Keratinocyte (primary cell): ENCODE measurements at regions not wholly inside any gene's neighbourhood (a gene's known extent, or its start where the extent isn't known, plus 50 kb on each side); places are given as distances from the start of the nearest gene placed in this dataset.

Experiments
- DNase-seq: peaks from one replicate; pipeline ENCODE4 v3.0.0-alpha.2; 2011; ENCODE audit warnings: low read depth, missing footprints, low spot score
- FAIRE-seq: peaks from 2 replicates; lab custom pipeline; 2011; peaks lifted over from hg19 to GRCh38; lab: Jason Lieb, UNC
- H2AFZ ChIP-seq: 2 replicates; pipeline ENCODE4 v1.6.0; 2012; ENCODE audit warnings: low read length, control low read depth, inconsistent platforms; ENCODE audit not compliant: control insufficient read depth
- H3K27ac ChIP-seq: 2 replicates; pipeline ENCODE4 v1.5.1; 2011; ENCODE audit warnings: low read length; ENCODE audit not compliant: control insufficient read depth, insufficient read depth
- H3K27me3 ChIP-seq: 3 replicates; pipeline ENCODE4 v1.6.0; 2011; ENCODE audit warnings: low read length; ENCODE audit not compliant: control insufficient read depth, insufficient read depth; ENCODE audit errors: extremely low read depth
- H3K36me3 ChIP-seq, 2 experiments: 2 replicates in 1 of 2; 3 replicates in 1 of 2; pipeline ENCODE4 v1.5.1; 2011; ENCODE audit warnings: low read length in 2 of 2, mild to moderate bottlenecking in 1 of 2; ENCODE audit not compliant: control insufficient read depth in 2 of 2, insufficient read depth in 2 of 2; ENCODE audit errors: extremely low read depth in 1 of 2
- H3K4me1 ChIP-seq: 3 replicates; pipeline ENCODE4 v1.5.1; 2011; ENCODE audit warnings: low read length; ENCODE audit not compliant: control insufficient read depth, insufficient read depth; ENCODE audit errors: extremely low read depth
- H3K4me2 ChIP-seq: 3 replicates; pipeline ENCODE4 v1.6.0; 2011; ENCODE audit warnings: low read depth, low read length; ENCODE audit not compliant: control insufficient read depth, insufficient read depth; ENCODE audit errors: extremely low read depth
- H3K4me3 ChIP-seq, 3 experiments: fragments of 200-600 bp in 1 of 3; sonication (generic) in 1 of 3; 2 replicates in 2 of 3; 3 replicates in 1 of 3; pipeline ENCODE4 v1.5.1; 2011 to 2016; ENCODE audit warnings: low read length in 3 of 3, mild to moderate bottlenecking in 3 of 3, control low read depth in 2 of 3, inconsistent platforms in 1 of 3, low read depth in 1 of 3, mixed read lengths in 1 of 3, mixed run types in 1 of 3, moderate library complexity in 1 of 3; ENCODE audit not compliant: control insufficient read depth in 2 of 3, insufficient read depth in 2 of 3; ENCODE audit errors: extremely low read depth in 1 of 3
- H3K79me2 ChIP-seq: 2 replicates; pipeline ENCODE4 v1.6.0; 2012; ENCODE audit warnings: low read length; ENCODE audit not compliant: control insufficient read depth, insufficient read depth
- H3K9ac ChIP-seq: 3 replicates; pipeline ENCODE4 v1.6.0; 2011; ENCODE audit warnings: low read length; ENCODE audit not compliant: control insufficient read depth, insufficient read depth; ENCODE audit errors: extremely low read depth
- H3K9me1 ChIP-seq: 3 replicates; pipeline ENCODE4 v1.6.0; 2011; ENCODE audit warnings: low read length; ENCODE audit not compliant: control insufficient read depth, insufficient read depth; ENCODE audit errors: extremely low read depth
- H3K9me3 ChIP-seq: 2 replicates; pipeline ENCODE4 v1.5.1; 2012; ENCODE audit warnings: low read depth, low read length; ENCODE audit not compliant: control insufficient read depth
- H4K20me1 ChIP-seq: 3 replicates; pipeline ENCODE4 v1.6.0; 2011; ENCODE audit warnings: low read length; ENCODE audit not compliant: control insufficient read depth, insufficient read depth; ENCODE audit errors: extremely low read depth
- CTCF ChIP-seq, 3 experiments: IDR thresholded peaks in 1 of 3; conservative IDR thresholded peaks in 1 of 3; optimal IDR thresholded peaks in 1 of 3; 2 replicates in 2 of 3; 3 replicates in 1 of 3; pipeline versions ENCODE3 to v1.5.1; 2011; ENCODE audit warnings: low read length in 3 of 3, mild to moderate bottlenecking in 3 of 3, moderate library complexity in 2 of 3, control low read depth in 1 of 3, inconsistent platforms in 1 of 3; ENCODE audit not compliant: insufficient read depth in 2 of 3; ENCODE audit errors: extremely low read depth in 1 of 3
- EZH2 ChIP-seq: IDR thresholded peaks from one replicate; pipeline ENCODE4 v1.6.1; 2012; ENCODE audit warnings: inconsistent platforms, mild to moderate bottlenecking, low read length, moderate library complexity
- dilution Hi-C: fragments of 300-500 bp; cut with MboI; formaldehyde crosslinking; loops from one replicate; pipeline ENCODE4 v1.7.0; 2020; ENCODE audit warnings: low sequenced_read_pairs; ENCODE audit not compliant: extremely low pct_ligation_motif_present

GRCh38 chr7:40983111-40983510, 719.8 kb downstream of the INHBA start:
- Histone ChIP-seq H3K36me3 (no peaks in the 10 kb centered on the region), H3K4me2 (no peak overlapping the region), H2AFZ (no peak overlapping the region), H3K27me3 (no peaks in the 10 kb centered on the region), H3K9me1 (no peaks in the 10 kb centered on the region), H3K27ac (no peak overlapping the region), H3K4me3 (no peak overlapping the region), H3K9me3 (no peaks in the 10 kb centered on the region), H3K79me2 (no peaks in the 10 kb centered on the region), H4K20me1 (no peaks in the 10 kb centered on the region), H3K4me1 (no peaks in the 10 kb centered on the region), H3K9ac (no peak overlapping the region)
- no peak for FAIRE-seq
- DNase-seq, result no peak
- dilution Hi-C loops, result no loop called here
- TF ChIP-seq EZH2 (no peak), CTCF (optimal IDR thresholded peaks at IDR 0.05 in 1 of 3, IDR thresholded peaks at IDR 0.05 in 1 of 3, conservative IDR thresholded peaks at IDR 0.05 in 1 of 3; ENCODE audit: extremely low read depth in 1 of 3, insufficient read depth in 2 of 3, low read length in 3 of 3) (no peak)

GRCh38 chr7:40979296-40979695, 723.6 kb downstream of the INHBA start:
- Histone ChIP-seq H3K79me2 (no peaks in the 10 kb centered on the region), H3K9me3 (no peaks in the 10 kb centered on the region), H3K9ac (no peak overlapping the region), H3K4me2 (no peak overlapping the region), H3K4me1 (no peaks in the 10 kb centered on the region), H2AFZ (no peak overlapping the region), H3K36me3 (no peaks in the 10 kb centered on the region), H4K20me1 (no peaks in the 10 kb centered on the region), H3K9me1 (no peaks in the 10 kb centered on the region), H3K4me3 (no peak overlapping the region), H3K27me3 (no peaks in the 10 kb centered on the region), H3K27ac (no peak overlapping the region)
- dilution Hi-C loops, result no loop called here
- FAIRE-seq (no peak), DNase-seq (no peak)
- TF ChIP-seq EZH2 (no peak), CTCF (optimal IDR thresholded peaks at IDR 0.05 in 1 of 3, IDR thresholded peaks at IDR 0.05 in 1 of 3, conservative IDR thresholded peaks at IDR 0.05 in 1 of 3; ENCODE audit: extremely low read depth in 1 of 3, insufficient read depth in 2 of 3, low read length in 3 of 3) (no peak)
